ENCODE measurements at regions not wholly inside any gene's neighbourhood (a gene's known extent, or its start where the extent isn't known, plus 50 kb on each side); places are given as distances from the start of the nearest gene placed in this dataset.

GRCh38 chr2:30040147-30040546 lies 106.7 kb upstream of the YPEL5 start:
- TF ChIP-seq CTCF (IDR thresholded peaks at IDR 0.05) (no peak), POLR2AphosphoS5 (IDR thresholded peaks at IDR 0.05) (no peak), POLR2A (IDR thresholded peaks at IDR 0.05) (no peak)
